GM13977 (cell line): ENCODE measurements at regions not wholly inside any gene's neighbourhood (a gene's known extent, or its start where the extent isn't known, plus 50 kb on each side); places are given as distances from the start of the nearest gene placed in this dataset.

Experiments used
- DNase-seq: peaks from one replicate; pipeline ENCODE4 v3.0.0; 2012; ENCODE audit warnings: low spot score
- CTCF ChIP-seq: IDR thresholded peaks from 2 replicates; pipeline ENCODE4 v1.5.1; 2012; ENCODE audit warnings: mild to moderate bottlenecking, control low read depth; ENCODE audit not compliant: insufficient read depth; ENCODE audit errors: extremely low read depth, missing control alignments
- in situ Hi-C: fragments of 300-500 bp; cut with MboI; formaldehyde crosslinking; loops from one replicate; pipeline ENCODE4 v1.12.0; 2022; ENCODE audit warnings: low sequenced_read_pairs, low pct_unique_long_range_greater_than_20kb, mixed read lengths, inconsistent platforms; ENCODE audit not compliant: unreplicated experiment

GRCh38 chr2:157127249-157128012, 130.1 kb upstream of the GALNT5 start:
- TF ChIP-seq CTCF = no peak
- in situ Hi-C loops = no loop called here
- DNase-seq = no peak

DNA sequence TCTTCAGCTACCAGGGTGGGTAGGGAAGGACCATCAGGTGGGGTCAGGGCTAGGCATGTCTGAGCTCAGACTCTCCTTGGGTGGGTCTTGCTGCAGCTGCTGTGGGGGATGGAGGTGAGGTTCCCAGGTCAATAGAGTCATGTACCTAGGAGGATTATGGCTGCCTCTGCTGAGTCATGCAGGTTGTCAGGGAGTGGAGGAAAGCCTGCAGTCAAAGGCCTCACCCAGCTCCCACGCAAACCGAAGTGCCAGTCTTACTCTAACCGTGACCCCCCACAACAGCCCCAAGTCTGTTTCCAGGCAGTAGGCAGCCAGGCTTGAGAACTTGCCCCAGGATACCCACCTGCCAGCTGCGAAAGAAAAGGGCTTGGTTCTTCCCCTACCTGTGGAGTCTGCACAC, 113.6 kb upstream of the GALNT5 start:
- no peak for DNase-seq
- in situ Hi-C loops = no loop called here
- TF ChIP-seq CTCF = no peak

DNA sequence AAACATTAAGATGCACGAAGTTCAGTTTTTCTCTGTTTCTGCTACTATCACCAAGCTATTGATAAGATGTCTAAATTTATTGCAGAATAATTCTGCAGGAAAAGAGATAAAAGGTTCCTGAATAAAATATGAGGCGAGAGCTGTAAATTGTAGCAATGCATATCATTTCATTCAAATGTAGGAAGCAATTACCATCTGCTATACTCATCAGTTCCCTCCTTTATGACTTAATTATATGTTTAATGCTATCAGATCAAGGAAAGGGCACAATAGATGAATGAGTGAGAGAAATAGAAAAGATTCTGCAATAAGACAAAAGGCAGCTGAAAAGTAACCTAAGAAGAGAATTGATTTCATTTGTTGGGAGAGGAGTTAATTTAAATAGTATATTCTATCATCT, 108.2 kb upstream of the GALNT5 start:
- in situ Hi-C loops = no loop called here
- no peak for DNase-seq
- no peak for TF ChIP-seq CTCF

DNA sequence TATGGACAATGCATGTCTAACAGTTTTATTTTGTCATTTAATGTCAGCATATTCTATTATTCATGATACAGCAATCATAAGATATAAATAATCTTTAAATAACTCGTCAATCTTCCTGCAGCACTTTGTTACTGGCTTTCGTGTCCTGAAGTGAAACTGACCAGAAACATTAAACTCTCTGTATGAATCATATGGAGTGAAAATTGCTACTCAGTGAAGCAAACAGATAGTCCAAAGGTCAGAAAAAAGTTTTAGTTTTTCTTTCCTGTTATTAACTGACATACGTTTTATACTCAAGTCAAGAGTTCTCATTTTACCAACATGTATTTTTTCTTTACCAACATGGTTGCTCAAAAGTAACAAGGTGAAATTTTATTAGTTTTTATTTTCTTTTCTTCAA, 106.8 kb upstream of the GALNT5 start:
- no peak for TF ChIP-seq CTCF
- DNase-seq = peak; percentile 37
- in situ Hi-C loops = no loop called here

DNA sequence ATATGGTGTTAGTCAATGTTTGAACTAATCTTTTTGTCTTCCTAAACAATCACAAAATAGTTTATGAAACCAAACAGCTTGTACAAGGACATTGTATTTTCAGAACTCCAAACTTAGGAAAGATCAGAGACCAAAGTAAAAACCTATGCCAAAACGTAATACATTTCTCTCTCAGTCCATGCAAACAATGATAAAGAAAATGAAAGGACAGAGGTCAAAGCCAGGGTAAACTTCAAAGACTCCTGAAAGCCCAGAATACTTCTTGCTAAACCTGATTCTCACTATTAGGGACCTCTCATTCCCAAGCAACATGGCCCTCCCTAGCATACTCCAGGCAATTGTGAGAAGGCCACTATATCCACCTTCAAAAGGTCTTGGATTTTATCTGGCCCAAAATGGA, 105.1 kb upstream of the GALNT5 start:
- no peak for DNase-seq
- no peak for TF ChIP-seq CTCF
- in situ Hi-C loops = no loop called here

GRCh38 chr2:157155992-157156391, 101.5 kb upstream of the GALNT5 start:
- TF ChIP-seq CTCF = no peak
- in situ Hi-C loops = no loop called here
- no peak for DNase-seq
